ELF-1 (cell line): ENCODE measurements at regions not wholly inside any gene's neighbourhood (a gene's known extent, or its start where the extent isn't known, plus 50 kb on each side); places are given as distances from the start of the nearest gene placed in this dataset.

Experiments used
- DNase-seq: peaks from one replicate; pipeline ENCODE4 v3.0.0-alpha.2; 2016; ENCODE audit warnings: low read depth, low spot score

DNA sequence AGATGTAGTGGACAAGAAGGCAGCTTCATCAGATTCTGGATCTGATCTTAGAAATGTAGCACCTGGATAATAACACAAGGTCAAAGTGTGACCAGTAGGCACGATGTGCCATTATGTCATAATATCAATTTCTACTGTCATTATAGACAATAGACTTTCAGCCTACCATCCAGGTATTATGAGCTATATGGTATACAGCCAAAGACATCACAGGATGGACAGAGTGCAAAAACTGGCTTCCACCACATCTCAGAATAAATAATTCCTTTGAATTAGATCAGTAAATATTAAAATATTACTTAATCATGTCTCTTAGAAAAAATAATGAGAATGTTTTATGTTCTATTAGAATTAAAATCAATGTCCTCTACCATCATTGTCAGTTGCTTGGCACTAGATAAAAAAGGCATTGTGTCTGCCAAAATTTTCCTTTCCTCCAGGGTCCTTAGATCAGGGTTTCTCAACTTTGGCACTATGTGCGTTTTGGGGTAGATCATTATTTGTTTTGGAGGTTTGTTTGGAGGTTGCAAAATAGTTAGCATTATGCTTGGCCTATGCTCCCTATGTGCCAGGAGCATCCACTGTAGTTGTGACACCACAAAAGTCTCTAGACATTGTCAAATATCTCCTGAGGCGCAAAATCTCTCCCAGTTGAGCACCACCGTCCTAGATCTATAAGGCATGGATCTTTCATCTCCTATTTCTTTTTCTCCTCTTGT is 86.7 kb upstream of the NRIP1 start:
- no peak for DNase-seq

DNA sequence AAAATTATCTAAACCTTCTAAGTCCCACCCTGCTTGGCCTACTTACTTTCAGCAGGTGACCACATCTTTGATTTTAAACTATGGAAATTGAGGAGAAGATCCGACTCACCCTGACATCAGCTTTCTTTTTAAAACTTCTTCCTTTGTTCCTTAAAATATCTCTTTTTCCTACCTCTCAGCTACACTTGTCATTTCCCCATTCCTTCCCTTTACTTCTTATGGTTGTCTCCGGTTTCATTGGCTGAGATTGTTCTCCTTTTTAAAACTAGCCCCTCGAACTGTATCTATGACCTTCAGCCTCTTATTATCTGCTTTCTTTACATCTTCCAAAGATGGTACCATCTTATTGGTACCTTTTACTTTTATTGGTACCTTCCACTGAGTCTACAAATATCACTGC is 87.8 kb upstream of the NRIP1 start:
- DNase-seq, result no peak

DNA sequence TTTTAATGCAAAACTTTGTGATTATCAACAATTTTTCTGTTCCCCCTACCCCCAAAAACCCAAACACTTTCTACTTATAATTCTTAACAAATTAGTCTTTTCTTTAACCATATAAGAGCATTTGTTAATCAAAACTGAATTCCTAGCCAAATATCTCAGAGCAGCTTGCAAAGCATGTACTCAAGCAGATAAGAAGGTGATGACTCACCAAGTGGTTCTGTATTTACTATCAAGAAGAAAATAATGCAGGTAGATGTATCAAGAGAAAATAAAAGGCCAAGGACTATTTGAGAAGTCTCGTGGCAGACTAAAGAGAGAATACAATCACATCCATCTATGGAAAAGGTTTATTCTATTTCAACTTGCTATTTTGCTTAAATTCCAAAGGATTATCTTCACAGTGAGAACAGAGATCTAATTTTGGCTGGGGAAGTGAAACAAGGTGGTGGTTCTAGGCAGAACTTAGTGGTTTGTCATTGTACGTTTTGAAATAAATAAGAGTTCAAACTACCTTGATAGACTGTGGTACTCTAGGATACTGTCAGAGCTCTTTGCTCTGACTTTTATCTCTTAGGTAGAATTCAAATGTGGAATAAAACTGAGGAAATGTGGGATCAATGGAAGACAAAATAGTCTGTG is 94.7 kb upstream of the NRIP1 start:
- DNase-seq, result no peak

DNA sequence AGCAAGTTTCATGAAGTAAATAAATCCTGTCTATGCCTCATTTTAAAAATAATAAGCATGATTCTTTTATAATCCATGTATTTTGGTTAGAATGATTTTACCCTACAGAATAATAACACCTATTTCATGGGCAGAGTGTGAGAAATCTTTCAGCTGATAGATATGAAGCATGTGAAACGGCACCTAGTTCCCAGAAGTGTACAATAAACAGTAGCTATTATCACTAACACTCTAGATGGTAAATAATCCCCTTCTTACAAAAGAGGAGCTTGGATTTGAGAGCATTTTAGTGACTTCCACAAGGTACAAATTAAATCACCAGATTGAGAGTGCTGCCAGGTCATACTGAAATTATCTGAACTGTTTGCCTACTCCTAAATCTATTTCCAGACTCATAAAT is 95.3 kb upstream of the NRIP1 start:
- no peak for DNase-seq

DNA sequence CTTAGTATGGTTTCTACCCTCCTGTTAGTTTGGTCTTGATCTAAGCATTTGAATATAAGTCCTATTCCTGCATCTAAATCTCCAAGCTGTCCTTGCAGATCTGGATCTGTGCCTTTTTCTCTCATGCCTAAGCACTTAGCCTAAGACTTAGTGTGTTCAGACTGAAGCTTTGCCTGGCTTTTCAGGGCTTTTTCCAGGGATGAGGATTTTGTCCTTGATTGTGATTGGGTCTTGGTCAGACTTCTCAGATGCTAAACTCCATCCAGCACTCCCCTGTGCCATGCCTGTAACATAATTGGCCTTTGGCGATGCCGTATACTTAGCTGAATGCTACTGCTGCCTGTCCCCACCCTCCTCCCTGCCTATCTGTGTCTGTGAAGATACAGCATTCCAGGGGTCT is 98.1 kb upstream of the NRIP1 start:
- DNase-seq, result peak; percentile 5

DNA sequence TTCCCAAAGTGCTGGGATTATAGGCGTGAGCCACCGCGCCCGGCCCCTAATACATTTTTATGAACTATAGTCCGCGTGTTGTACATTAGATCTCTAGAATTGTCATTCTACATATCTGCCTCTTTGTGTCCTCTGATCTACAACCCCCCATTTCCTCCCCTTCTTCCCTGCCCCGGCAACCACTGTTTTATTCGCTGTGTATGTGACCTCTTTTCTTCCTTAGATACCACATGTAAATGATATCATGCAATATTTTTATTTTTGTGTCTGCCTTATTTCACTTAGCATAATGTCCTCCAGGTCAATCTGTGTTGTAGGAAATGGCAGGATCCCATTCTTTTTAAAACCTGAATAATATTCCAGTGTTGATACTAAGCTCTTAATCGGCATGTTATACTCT is 99.5 kb upstream of the NRIP1 start:
- no peak for DNase-seq

DNA sequence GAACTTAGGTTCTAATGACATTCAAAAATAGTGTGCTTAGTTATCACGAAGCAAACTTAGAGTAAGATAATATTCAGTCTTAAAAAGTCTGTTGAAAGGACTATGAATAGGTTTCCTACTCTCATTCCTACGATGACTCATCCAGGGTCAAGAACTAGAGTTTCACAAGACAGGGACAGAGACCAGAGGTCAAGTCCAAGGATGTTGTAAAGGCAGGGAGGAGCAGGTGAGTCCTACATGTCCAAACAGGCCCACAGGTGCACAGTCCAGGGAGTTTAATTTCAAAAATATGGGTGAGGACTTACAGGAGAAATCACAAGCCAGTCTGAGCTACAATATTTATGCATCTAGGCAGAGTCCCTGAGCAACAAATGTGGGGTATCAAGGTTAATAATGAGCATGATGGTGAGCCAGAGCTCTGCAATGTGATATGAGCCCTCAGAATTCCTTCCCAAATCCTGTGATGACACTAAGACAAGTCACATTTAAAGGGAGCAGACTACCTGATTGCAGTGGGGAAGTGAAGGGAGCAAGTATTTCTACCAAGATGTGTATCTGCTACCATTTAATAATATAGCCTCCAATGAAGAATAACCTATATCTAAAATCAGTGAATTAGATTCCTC is 100.0 kb upstream of the NRIP1 start:
- DNase-seq, result no peak

DNA sequence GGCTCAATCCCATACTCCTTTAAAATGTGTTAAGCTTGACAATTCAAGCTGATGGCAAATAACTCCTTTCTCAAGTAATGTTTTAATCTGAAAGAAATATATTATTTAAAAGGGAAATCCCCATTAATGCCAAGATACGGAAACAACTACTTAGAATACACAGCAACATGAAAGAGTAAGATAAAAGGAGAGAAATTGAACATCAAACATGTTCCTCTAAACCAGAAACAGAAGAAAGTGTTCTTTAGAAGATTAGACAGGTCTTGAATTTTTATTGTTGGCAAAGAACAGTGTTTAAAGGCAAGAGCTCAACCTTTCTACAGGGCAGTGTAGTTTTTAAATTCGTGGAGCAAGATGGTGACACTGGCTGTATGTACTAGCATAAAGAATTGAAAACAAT is 105.8 kb upstream of the NRIP1 start:
- no peak for DNase-seq

DNA sequence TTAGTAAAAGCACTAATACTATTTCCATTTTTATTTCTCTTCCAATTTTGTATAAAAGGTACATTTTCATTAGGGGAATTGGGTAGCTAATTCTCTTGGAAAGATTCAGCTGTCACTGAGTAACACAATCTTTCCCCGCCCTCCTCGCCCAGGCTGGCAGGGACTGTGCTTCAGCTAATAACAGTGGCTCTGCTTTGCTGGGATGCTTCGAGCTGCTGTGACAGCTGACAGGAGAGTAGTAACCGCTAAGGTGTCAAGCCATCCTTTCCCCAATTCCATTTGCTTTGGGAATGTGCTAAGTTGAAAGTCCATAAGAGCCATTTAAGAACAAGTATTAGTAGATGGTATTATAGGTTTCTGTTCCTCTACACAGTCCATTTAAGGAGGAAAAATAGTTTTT is 106.7 kb upstream of the NRIP1 start:
- DNase-seq, result no peak

DNA sequence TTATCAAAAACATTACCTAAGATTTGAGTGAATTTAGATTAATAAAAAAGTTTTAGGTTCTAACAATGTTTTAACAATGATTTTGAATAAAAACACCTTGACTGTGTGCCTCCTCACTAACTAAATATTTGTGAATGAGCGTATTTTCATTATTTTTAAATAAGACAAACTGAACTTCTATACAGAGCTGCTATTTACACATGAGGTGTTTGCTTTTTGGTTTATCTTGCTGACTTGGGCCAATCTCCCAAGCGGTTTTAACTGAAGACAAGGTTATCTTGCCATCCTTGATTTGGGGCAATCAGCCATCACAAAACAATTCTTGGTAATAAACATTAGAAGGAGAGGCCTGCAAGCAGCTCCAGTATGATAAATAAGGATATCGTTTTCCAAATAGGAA is 108.2 kb upstream of the NRIP1 start:
- no peak for DNase-seq

DNA sequence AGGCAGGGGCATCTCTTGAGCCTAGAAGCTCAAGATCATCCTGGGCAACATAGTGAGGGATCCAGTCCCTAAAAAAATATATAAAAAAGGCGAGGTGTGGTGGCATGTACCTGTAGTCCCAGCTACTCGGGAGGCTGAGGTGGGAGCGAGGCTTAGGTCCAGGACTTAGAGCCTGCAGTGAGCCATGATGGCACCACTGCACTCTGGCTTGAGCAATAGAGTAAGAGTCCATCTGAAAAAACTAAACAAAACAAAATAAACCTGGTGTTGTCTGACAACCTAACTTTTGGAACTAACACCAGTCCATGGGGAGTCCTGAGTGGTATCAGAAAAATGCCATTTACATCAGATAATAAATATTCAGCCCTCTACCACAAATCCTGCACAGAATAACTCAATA is 110.1 kb upstream of the NRIP1 start:
- DNase-seq, result no peak

DNA sequence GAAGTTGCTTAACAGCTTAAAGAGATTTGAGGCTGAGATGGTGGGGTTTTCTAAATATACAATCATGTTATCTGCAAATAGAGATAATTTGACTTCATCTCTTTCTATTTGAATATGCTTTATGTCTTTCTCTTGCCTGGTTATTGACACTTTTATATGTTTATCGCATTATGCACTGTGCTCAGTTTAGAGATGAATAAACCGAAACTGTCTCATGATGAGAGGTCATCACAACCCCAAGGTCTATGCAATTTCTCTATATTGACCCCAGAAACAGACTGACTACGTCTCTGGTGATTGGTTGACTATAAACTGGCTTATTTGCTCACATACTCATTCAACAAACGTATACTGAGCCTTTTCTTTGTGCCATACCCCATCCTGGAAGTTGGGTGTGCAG is 117.9 kb upstream of the NRIP1 start:
- no peak for DNase-seq

DNA sequence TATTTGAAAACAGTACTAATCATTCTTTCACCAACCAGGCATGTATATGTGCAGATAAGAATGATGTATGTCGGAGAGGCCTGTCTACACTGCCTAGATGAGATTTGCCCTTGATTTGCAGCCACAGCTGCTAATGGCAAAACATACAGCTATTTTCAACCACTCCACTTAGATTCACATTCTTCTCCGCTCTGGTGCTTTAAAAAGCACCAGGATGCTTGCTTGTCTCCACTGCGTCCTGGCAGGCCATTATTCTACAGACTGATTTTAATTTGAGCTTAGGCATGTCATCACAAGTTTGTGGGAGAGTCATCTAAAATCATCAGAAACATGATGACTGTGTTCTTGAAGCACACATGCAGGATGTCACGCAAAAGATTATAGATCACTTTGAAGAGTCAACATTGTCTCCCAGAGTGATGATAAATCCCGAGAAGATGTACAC is 119.0 kb upstream of the NRIP1 start:
- no peak for DNase-seq

DNA sequence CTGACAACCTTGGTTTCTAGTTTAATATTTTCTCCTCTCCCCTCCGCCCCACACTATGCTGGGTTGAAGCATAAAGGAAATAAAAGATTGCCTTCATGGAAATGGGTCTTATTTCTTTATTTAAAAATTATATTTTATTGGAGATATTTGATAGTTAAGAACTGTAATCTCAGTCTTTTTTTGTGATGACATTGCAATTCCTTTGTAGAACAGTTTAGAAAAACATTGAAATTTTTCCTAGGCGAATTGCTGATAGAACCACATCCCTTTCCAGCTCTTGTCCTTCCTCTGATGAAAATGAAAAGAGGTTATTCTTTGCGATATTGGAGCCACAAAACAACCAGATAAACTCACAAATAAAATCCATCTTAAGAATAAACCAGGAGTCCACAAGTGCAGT is 125.6 kb upstream of the NRIP1 start:
- no peak for DNase-seq

DNA sequence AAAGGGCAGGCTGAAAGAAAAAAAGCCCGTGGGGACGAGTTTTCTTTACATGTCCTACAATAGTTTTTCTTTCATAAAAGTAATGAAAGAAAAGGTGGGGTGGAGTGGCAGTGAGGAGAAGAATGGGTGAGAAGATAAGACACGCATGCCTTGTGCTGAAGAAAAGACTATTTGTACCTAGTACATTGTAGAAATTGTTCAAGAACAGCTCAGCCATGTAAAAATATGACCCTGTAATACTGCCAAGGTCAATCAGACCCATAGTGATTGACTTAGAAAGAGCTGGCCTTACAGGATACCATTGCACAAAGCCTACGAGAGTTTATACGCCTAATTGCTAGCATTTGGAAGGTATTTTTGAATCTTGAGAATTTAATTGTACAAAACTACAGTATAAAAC is 126.0 kb upstream of the NRIP1 start:
- DNase-seq, result no peak

DNA sequence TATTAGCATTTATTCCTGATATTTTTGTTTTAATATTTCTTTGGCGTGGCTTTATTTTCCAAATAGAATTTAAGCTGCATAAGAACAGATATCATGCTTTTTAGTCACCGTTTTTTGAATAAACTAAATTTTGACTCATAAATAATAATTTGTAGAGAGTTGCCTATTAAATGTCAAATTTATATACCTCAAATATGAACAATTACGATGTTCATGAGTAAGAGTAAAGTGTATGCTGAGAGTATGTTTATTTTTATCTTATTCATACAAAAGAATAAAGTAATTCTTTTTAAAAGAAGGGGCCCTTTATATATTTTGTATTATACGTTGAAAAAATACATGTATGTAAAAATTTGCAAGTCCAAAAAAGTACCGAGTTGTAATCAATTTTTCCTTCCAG is 126.5 kb upstream of the NRIP1 start:
- DNase-seq, result no peak

DNA sequence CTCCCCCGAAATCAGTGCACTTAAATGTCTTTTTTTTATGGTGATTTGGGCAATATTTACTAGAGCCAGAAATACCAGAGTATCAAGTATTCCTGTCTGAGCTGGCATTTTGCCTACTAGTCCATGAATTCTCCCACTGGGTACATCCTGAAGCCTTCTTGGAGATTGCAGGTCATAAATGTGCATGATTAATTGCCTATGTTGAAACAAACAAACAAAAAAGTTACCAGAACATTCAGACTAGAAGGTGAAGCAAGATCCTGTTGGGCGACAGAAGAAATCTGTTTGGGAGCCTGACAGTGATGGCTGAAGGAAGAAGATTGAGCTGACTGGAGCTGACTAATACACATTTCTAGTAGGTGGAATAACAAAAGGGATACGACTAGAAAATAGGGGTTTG is 127.4 kb upstream of the NRIP1 start:
- DNase-seq, result no peak

DNA sequence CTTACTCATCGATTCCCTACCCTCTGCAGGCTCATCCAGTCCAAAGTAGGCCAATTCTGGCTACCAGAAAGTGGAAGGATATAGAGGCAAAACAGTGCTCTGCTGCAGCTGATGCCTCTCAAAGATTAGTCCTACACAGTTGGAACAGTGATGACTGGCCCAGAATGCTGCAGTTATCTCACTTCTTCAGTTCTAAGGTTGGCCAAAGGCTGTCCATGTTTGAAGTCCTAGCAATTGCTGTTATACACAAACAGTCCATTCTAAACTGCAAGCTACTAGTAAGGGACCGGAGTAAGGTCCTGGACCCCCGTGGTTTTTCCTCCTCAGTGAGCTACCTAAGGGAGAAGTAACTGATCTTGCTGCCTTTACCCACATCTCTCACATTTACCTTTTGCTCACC is 129.1 kb upstream of the NRIP1 start:
- no peak for DNase-seq

DNA sequence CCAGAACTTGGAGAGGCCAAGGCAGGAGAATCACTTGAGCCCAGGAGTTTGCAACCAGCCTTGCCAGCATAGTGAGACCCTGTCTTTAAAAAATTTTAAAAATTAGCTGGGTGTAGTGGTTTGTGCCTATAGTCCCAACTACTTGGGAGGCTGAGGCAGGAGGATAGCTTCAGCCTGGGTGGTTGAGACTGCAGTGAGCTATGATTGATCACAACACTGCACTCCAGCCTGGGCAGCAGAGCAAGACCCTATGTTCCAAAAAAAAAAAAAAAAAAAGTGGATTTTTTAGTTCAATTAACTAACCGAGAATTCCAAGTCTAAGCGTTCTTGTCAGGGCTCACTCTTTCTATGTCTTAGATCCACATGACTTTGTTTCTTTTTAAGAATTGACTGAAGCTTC is 130.3 kb upstream of the NRIP1 start:
- no peak for DNase-seq

DNA sequence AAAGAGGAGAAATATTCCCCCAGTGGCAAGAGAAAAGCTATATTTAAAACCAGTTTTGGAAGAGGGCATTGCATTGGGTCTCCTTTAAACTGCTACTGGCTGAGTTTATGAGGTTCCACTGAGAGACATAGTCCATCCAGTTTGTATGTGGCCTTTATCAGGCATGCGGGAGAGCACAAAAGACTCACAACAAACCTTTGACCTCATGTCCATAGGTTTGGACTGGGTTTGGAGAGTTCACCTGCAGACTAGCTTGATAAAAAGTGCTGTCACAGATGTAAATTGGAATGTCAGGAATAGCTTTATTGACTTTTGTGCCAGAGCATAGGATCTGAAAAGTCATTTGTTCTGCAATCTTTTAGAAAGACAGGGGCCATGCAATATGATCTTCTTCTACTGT is 131.0 kb upstream of the NRIP1 start:
- no peak for DNase-seq

DNA sequence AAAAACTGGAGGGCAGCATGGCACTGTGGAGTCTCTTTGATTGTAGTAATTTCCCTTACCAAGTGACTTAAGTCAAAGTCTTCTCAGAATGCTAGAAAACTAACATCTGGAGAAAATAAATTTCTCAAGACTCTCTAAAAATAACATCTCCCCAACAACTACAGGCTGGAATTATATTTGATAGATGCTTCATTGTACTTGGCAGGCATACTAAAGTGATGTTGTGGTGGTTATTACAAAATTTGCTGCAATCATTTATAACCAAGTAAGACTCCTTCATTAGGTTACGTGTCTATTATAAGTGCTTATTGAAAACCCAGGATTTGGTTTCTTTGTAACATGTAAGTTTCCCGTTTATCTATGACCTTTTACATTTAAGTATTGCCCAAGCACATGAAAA is 132.9 kb upstream of the NRIP1 start:
- no peak for DNase-seq

DNA sequence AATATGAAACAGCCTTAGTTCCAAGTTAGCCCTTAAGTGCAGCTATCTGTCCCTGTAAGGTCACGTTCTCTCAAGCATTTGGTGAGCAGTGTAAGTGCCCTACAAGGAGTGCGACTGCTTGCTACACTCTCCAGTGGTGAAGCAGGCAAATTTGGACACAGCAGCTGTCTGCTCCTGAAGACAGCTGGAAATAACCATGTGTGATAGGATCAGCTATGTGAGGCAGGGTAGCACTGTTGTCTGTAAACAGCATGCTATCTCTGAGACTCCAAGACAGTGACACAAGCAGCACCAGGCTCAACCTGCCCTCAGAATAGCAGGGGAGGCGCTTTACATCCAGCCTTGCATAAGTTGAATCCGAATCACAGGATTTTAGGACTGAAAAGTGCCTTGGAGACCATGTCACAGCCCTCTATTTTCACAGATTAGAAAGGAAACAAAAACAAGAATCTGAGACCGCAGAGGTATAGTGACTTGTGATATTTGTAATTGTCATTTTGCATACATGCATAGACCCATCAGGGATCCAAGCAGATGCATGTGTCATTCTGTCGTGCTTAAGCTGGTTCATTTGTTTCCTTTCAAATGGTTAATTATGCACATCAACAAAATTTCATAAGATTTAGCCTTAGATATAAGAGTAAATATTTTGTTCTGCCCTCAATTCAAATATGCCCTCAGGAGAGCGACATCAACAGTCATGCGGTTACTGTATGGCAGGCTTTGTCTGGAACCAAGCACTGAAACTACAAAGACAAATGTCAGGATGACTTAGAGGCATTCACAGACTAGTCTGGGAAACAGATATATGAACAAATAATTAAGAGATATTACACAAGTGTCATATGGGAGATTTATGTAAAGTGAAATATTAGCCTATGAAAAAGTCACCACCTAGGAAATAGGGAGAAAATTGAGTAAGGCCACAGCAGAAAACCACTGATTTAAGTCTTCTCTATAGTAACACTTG is 134.9 kb upstream of the NRIP1 start:
- peak; percentile 74 for DNase-seq
